ENCODE measurements at regions not wholly inside any gene's neighbourhood (a gene's known extent, or its start where the extent isn't known, plus 50 kb on each side); places are given as distances from the start of the nearest gene placed in this dataset.

- TF ChIP-seq BHLHE40 (IDR thresholded peaks at IDR 0.05; ENCODE audit: borderline replicate concordance) (no peak), SUZ12 (IDR thresholded peaks at IDR 0.05) (no peak), HDGF (IDR thresholded peaks at IDR 0.05; ENCODE audit: borderline replicate concordance) (no peak), FOXK2 (IDR thresholded peaks at IDR 0.05) (no peak)
Observed at GRCh38 chr4:130356873-130357272, 1260.9 kb downstream of the C4orf33 start.

All from HEK293T (cell line).